GM23338 (cell line): ENCODE measurements at regions not wholly inside any gene's neighbourhood (a gene's known extent, or its start where the extent isn't known, plus 50 kb on each side); places are given as distances from the start of the nearest gene placed in this dataset.

Experiments
- ATAC-seq: fragments of 200-7000 bp; cut with Tn5 transposase; 3 replicates; pipeline ENCODE4 v1.9.1; 2020
- DNase-seq: peaks from one replicate; pipeline ENCODE4 v3.0.0-alpha.2; 2015; ENCODE audit warnings: low spot score
- H2AFZ ChIP-seq: fragments of 200-600 bp; sonication (generic); 2 replicates; pipeline ENCODE4 v1.8.0; 2016; ENCODE audit warnings: antibody characterized with exemption, mild to moderate bottlenecking, moderate library complexity
- H3F3A ChIP-seq: fragments of 200-600 bp; sonication (generic); replicated peaks from 2 replicates; pipeline ENCODE4 v1.8.0; 2017; ENCODE audit warnings: antibody characterized with exemption, mixed run types, low read depth
- H3K27ac ChIP-seq: fragments of 200-600 bp; sonication (generic); 2 replicates; pipeline ENCODE4 v1.6.1; 2016; ENCODE audit warnings: low read depth
- H3K27me3 ChIP-seq: fragments of 200-600 bp; sonication (generic); 2 replicates; pipeline ENCODE4 v1.8.0; 2016; ENCODE audit warnings: mild to moderate bottlenecking, mixed run types, moderate library complexity; ENCODE audit not compliant: insufficient read depth
- H3K36me3 ChIP-seq: fragments of 200-600 bp; sonication (generic); 2 replicates; pipeline ENCODE4 v1.8.0; 2016; ENCODE audit warnings: mild to moderate bottlenecking; ENCODE audit not compliant: insufficient read depth
- H3K4me1 ChIP-seq: fragments of 200-600 bp; sonication (generic); 2 replicates; pipeline ENCODE4 v1.8.0; 2016; ENCODE audit warnings: mild to moderate bottlenecking, moderate library complexity; ENCODE audit not compliant: insufficient read depth
- H3K4me2 ChIP-seq: fragments of 200-600 bp; sonication (generic); 2 replicates; pipeline ENCODE4 v1.7.1; 2017; ENCODE audit warnings: mixed run types
- H3K4me3 ChIP-seq: fragments of 200-600 bp; sonication (generic); 2 replicates; pipeline ENCODE4 v1.6.1; 2016; ENCODE audit warnings: mixed run types
- H3K79me2 ChIP-seq: fragments of 200-600 bp; sonication (generic); replicated peaks from 2 replicates; pipeline ENCODE4 v1.8.0; 2017; ENCODE audit warnings: mild to moderate bottlenecking; ENCODE audit not compliant: insufficient read depth
- H3K9me2 ChIP-seq: fragments of 200-600 bp; sonication (generic); 2 replicates; pipeline ENCODE4 v1.8.0; 2017; ENCODE audit not compliant: insufficient read depth
- H4K20me1 ChIP-seq: fragments of 200-600 bp; sonication (generic); replicated peaks from 2 replicates; pipeline ENCODE4 v1.8.0; 2017; ENCODE audit warnings: mild to moderate bottlenecking; ENCODE audit not compliant: insufficient read depth
- H3K27ac Mint-ChIP-seq: 2 replicates; pipeline ENCODE4 v1.8.0; 2020; ENCODE audit warnings: inconsistent platforms, mild to moderate bottlenecking, moderate library complexity, mixed read lengths
- H3K27me3 Mint-ChIP-seq: 3 replicates; pipeline ENCODE4 v1.8.0; 2022; ENCODE audit warnings: low read depth, mild to moderate bottlenecking, moderate library complexity, mixed read lengths, inconsistent platforms; ENCODE audit not compliant: insufficient read depth, poor library complexity
- H3K36me3 Mint-ChIP-seq: 3 replicates; pipeline ENCODE4 v1.8.0; 2021; ENCODE audit warnings: low read depth, mild to moderate bottlenecking, inconsistent platforms, moderate library complexity, mixed read lengths
- H3K4me1 Mint-ChIP-seq: 3 replicates; pipeline ENCODE4 v1.8.0; 2020; ENCODE audit warnings: mild to moderate bottlenecking, inconsistent platforms, mixed read lengths
- H3K4me3 Mint-ChIP-seq: 3 replicates; pipeline ENCODE4 v1.8.0; 2021; ENCODE audit warnings: moderate library complexity, mild to moderate bottlenecking, inconsistent platforms, mixed read lengths
- H3K9me3 Mint-ChIP-seq: 3 replicates; pipeline ENCODE4 v1.8.0; 2020; ENCODE audit warnings: moderate library complexity, mild to moderate bottlenecking, inconsistent platforms, mixed read lengths
- CREB1 ChIP-seq: fragments of 250-450 bp; sonication (Bioruptor Pico); IDR thresholded peaks from 2 replicates; pipeline ENCODE4 v1.5.0; 2020; ENCODE audit warnings: low read depth, mild to moderate bottlenecking, moderate library complexity
- EZH2 ChIP-seq: fragments of 200-600 bp; sonication (generic); IDR thresholded peaks from one replicate; pipeline ENCODE4 v1.8.0; 2017; ENCODE audit warnings: antibody characterized with exemption, mild to moderate bottlenecking, low read depth; ENCODE audit not compliant: unreplicated experiment
- EZH2phosphoT487 ChIP-seq: fragments of 200-600 bp; sonication (generic); IDR thresholded peaks from one replicate; pipeline ENCODE4 v1.8.1; 2018; ENCODE audit warnings: antibody characterized with exemption; ENCODE audit not compliant: unreplicated experiment
- JUNB ChIP-seq: IDR thresholded peaks from one replicate; pipeline ENCODE4 v1.6.1; 2016; ENCODE audit warnings: antibody characterized with exemption; ENCODE audit not compliant: unreplicated experiment
- NANOG ChIP-seq: IDR thresholded peaks from 2 replicates; pipeline ENCODE4 v1.6.1; 2016; ENCODE audit warnings: antibody characterized with exemption, borderline replicate concordance
- POLR2AphosphoS5 ChIP-seq: IDR thresholded peaks from 2 replicates; pipeline ENCODE4 v1.6.1; 2016; ENCODE audit warnings: antibody characterized with exemption, low read depth
- STAT1 ChIP-seq: IDR thresholded peaks from one replicate; pipeline ENCODE4 v1.6.1; 2016; ENCODE audit warnings: antibody characterized with exemption; ENCODE audit not compliant: unreplicated experiment
- ZNF114 ChIP-seq: fragments of 250-450 bp; sonication (Bioruptor Pico); IDR thresholded peaks from 2 replicates; pipeline ENCODE4 v1.5.0; 2020; ENCODE audit warnings: mild to moderate bottlenecking, moderate library complexity
- ZNF331 ChIP-seq: fragments of 250-450 bp; sonication (Bioruptor Pico); IDR thresholded peaks from 2 replicates; pipeline ENCODE4 v1.5.0; 2020; ENCODE audit warnings: low read depth, mild to moderate bottlenecking, moderate library complexity
- ZNF462 ChIP-seq: fragments of 250-450 bp; sonication (Bioruptor Pico); IDR thresholded peaks from 2 replicates; pipeline ENCODE4 v1.5.0; 2020; ENCODE audit warnings: mild to moderate bottlenecking, moderate library complexity
- TF ChIP-seq, protein P1 (sequence below), 2 experiments: fragments of 200-600 bp in 1 of 2; sonication (generic) in 1 of 2; conservative IDR thresholded peaks; 2 replicates each; pipeline versions ENCODE4 v1.5.1 to v1.6.1; 2016 to 2017; ENCODE audit warnings: antibody characterized with exemption in 2 of 2, low read depth in 2 of 2, mild to moderate bottlenecking in 2 of 2, moderate library complexity in 1 of 2
- TF ChIP-seq, protein P2 (sequence below): IDR thresholded peaks from 2 replicates; pipeline ENCODE4 v1.6.1; 2016; ENCODE audit warnings: antibody characterized with exemption
- TF ChIP-seq, protein P3 (sequence below): IDR thresholded peaks from one replicate; pipeline ENCODE4 v1.6.1; 2018; ENCODE audit warnings: antibody characterized with exemption; ENCODE audit not compliant: unreplicated experiment

DNA sequence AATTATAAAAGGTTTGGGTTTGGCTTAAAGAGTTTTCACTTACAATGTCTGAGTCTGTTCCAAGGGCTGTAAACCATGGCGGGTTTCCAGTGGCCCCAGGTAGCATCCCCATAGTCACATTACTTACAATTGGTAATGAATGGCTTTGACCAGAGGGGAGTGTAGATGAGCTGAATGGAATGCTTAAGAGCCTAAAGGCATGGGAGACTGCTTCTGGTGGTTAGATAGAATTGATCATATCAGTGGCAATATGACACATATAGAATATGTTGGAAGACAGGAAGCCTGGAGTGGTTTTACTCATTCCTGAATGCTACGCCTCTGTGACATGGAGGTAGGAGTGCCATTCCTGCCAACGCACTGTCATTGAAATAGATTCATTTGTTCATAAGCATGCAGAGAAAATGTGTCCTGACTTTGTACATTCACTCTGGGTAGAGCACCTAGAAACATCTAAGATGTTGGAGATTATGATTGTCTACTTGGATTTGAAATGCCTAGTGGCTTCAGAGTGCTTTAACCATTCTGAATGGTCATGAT, 183.3 kb downstream of the BLID start:
- H3K9me3 Mint-ChIP-seq: no peaks in the 10 kb centered on the region
- H4K20me1 ChIP-seq: no peaks in the 10 kb centered on the region
- H3K27me3 Mint-ChIP-seq: peaks cover 4% of the 10 kb centered on the region
- no peak overlapping the region for H3K4me3 Mint-ChIP-seq
- TF ChIP-seq JUNB (no peak), POLR2AphosphoS5 (no peak), STAT1 (no peak), EZH2phosphoT487 (no peak), ZNF331 (CRISPR knock-in tag) (no peak), EZH2 (no peak), ZNF114 (CRISPR knock-in tag) (no peak), NANOG (no peak), CREB1 (CRISPR knock-in tag) (no peak), ZNF462 (CRISPR knock-in tag) (no peak)
- TF ChIP-seq, protein P1, sequence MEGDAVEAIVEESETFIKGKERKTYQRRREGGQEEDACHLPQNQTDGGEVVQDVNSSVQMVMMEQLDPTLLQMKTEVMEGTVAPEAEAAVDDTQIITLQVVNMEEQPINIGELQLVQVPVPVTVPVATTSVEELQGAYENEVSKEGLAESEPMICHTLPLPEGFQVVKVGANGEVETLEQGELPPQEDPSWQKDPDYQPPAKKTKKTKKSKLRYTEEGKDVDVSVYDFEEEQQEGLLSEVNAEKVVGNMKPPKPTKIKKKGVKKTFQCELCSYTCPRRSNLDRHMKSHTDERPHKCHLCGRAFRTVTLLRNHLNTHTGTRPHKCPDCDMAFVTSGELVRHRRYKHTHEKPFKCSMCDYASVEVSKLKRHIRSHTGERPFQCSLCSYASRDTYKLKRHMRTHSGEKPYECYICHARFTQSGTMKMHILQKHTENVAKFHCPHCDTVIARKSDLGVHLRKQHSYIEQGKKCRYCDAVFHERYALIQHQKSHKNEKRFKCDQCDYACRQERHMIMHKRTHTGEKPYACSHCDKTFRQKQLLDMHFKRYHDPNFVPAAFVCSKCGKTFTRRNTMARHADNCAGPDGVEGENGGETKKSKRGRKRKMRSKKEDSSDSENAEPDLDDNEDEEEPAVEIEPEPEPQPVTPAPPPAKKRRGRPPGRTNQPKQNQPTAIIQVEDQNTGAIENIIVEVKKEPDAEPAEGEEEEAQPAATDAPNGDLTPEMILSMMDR (conservative IDR thresholded peaks at IDR 0.05; ENCODE audit: low read depth in 2 of 2): no peak
- TF ChIP-seq, protein P2, sequence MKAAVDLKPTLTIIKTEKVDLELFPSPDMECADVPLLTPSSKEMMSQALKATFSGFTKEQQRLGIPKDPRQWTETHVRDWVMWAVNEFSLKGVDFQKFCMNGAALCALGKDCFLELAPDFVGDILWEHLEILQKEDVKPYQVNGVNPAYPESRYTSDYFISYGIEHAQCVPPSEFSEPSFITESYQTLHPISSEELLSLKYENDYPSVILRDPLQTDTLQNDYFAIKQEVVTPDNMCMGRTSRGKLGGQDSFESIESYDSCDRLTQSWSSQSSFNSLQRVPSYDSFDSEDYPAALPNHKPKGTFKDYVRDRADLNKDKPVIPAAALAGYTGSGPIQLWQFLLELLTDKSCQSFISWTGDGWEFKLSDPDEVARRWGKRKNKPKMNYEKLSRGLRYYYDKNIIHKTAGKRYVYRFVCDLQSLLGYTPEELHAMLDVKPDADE: no peak
- TF ChIP-seq, protein P3, sequence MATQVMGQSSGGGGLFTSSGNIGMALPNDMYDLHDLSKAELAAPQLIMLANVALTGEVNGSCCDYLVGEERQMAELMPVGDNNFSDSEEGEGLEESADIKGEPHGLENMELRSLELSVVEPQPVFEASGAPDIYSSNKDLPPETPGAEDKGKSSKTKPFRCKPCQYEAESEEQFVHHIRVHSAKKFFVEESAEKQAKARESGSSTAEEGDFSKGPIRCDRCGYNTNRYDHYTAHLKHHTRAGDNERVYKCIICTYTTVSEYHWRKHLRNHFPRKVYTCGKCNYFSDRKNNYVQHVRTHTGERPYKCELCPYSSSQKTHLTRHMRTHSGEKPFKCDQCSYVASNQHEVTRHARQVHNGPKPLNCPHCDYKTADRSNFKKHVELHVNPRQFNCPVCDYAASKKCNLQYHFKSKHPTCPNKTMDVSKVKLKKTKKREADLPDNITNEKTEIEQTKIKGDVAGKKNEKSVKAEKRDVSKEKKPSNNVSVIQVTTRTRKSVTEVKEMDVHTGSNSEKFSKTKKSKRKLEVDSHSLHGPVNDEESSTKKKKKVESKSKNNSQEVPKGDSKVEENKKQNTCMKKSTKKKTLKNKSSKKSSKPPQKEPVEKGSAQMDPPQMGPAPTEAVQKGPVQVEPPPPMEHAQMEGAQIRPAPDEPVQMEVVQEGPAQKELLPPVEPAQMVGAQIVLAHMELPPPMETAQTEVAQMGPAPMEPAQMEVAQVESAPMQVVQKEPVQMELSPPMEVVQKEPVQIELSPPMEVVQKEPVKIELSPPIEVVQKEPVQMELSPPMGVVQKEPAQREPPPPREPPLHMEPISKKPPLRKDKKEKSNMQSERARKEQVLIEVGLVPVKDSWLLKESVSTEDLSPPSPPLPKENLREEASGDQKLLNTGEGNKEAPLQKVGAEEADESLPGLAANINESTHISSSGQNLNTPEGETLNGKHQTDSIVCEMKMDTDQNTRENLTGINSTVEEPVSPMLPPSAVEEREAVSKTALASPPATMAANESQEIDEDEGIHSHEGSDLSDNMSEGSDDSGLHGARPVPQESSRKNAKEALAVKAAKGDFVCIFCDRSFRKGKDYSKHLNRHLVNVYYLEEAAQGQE: no peak
- H3K79me2 ChIP-seq: no peaks in the 10 kb centered on the region
- DNase-seq (peak; percentile 14), ATAC-seq (peak; percentile 16; the same call in 2 of the 3 replicates)
- 0 out of 2 replicates have a peak, but pooled peaks cover 5% of the 10 kb centered on the region for H3K9me2 ChIP-seq
- H3K27ac ChIP-seq: no peak overlapping the region
- no peaks in the 10 kb centered on the region for H3F3A ChIP-seq
- no peak overlapping the region for H3K27ac Mint-ChIP-seq
- no peaks in the 10 kb centered on the region for H3K36me3 ChIP-seq
- H2AFZ ChIP-seq: no peak overlapping the region
- H3K36me3 Mint-ChIP-seq: no peaks in the 10 kb centered on the region
- H3K4me1 Mint-ChIP-seq: peaks cover 19% of the 10 kb centered on the region; the same call in 2 of the 3 replicates
- peaks cover 8% of the 10 kb centered on the region; the same call in 1 of the 2 replicates for H3K27me3 ChIP-seq
- H3K4me1 ChIP-seq: peaks cover 40% of the 10 kb centered on the region
- no peak overlapping the region for H3K4me3 ChIP-seq
- peak overlapping the region; percentile 37; the same call in 1 of the 2 replicates for H3K4me2 ChIP-seq
